ENCODE measurements at regions not wholly inside any gene's neighbourhood (a gene's known extent, or its start where the extent isn't known, plus 50 kb on each side); places are given as distances from the start of the nearest gene placed in this dataset.

DNA sequence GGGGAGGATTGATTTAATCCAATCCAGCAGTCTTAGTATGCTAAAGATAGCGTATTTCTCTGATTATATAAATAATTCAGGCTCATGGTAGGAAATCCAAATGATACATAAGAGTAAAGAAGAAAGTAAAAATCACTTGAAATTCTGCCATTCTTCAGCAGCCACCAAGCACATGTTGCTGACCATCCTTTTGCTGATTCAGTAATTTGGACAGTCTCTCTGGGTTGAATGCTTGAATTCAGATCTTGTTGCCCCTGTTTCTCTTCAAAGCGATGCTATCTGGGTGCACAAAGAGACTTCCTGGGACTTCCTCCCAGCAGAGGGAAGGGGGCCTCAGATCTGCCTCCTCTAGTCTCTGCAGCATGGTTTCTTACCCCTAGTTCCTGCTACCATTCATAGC lies 609.1 kb downstream of the UTRN start:
- no peak for DNase-seq (ENCODE audit: low spot score)
- TF ChIP-seq, protein P1, sequence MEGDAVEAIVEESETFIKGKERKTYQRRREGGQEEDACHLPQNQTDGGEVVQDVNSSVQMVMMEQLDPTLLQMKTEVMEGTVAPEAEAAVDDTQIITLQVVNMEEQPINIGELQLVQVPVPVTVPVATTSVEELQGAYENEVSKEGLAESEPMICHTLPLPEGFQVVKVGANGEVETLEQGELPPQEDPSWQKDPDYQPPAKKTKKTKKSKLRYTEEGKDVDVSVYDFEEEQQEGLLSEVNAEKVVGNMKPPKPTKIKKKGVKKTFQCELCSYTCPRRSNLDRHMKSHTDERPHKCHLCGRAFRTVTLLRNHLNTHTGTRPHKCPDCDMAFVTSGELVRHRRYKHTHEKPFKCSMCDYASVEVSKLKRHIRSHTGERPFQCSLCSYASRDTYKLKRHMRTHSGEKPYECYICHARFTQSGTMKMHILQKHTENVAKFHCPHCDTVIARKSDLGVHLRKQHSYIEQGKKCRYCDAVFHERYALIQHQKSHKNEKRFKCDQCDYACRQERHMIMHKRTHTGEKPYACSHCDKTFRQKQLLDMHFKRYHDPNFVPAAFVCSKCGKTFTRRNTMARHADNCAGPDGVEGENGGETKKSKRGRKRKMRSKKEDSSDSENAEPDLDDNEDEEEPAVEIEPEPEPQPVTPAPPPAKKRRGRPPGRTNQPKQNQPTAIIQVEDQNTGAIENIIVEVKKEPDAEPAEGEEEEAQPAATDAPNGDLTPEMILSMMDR (IDR thresholded peaks at IDR 0.05; ENCODE audit: extremely low read depth, missing control alignments) = no peak

GRCh38 chr6:144895313-144896278 lies 610.5 kb downstream of the UTRN start:
- TF ChIP-seq, protein P1 (IDR thresholded peaks at IDR 0.05; ENCODE audit: extremely low read depth, missing control alignments) = no peak
- no peak for DNase-seq (ENCODE audit: low spot score)

DNA sequence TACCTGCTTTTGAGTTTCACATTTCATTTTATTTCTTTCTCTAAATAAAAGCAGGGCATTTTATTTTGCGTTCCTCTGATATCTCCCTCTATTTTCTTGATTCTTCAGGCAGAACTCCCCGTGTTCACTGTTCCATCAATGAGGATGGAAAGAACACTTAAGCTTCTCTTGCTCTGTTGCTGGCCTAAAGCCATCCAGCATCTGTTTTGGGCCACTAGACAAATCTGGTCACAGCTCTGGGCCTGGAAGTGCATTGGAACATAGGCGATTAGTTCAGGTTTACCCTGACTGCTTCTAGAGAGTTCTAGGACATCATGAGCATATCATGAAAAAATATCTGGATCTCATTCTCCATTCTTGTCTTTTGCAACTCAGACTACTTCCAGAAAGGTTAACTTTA lies 611.2 kb downstream of the UTRN start:
- TF ChIP-seq, protein P1 (IDR thresholded peaks at IDR 0.05; ENCODE audit: extremely low read depth, missing control alignments) = no peak
- no peak for DNase-seq (ENCODE audit: low spot score)

- DNase-seq (ENCODE audit: low spot score) = no peak
- TF ChIP-seq, protein P1 (IDR thresholded peaks at IDR 0.05; ENCODE audit: extremely low read depth, missing control alignments) = no peak
Observed at GRCh38 chr6:144896871-144897270, 611.7 kb downstream of the UTRN start.

DNA sequence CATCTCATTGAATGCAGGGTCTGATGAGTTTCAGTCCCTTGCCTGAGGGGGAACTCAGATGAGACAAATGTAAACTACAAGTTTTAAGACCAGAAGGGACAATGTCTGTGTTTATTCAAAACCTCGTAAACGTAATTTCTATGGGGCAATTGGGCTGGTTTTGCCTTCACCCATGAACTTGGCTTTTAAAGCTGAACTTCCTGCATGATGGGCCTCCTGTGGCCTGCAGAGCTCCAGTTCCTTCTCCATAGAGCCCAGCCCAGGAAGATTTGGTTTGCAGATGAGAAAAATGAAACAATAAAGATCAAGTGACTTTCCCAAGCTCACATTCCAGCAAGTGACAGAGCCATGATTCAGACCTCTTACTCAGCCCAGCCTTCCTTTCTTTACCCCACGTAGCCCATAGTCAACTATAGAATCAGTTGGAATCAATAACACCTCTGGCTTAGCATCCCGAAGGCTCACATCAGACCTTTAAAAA lies 612.3 kb downstream of the UTRN start:
- DNase-seq (ENCODE audit: low spot score) = no peak
- TF ChIP-seq, protein P1 (IDR thresholded peaks at IDR 0.05; ENCODE audit: extremely low read depth, missing control alignments) = no peak

DNA sequence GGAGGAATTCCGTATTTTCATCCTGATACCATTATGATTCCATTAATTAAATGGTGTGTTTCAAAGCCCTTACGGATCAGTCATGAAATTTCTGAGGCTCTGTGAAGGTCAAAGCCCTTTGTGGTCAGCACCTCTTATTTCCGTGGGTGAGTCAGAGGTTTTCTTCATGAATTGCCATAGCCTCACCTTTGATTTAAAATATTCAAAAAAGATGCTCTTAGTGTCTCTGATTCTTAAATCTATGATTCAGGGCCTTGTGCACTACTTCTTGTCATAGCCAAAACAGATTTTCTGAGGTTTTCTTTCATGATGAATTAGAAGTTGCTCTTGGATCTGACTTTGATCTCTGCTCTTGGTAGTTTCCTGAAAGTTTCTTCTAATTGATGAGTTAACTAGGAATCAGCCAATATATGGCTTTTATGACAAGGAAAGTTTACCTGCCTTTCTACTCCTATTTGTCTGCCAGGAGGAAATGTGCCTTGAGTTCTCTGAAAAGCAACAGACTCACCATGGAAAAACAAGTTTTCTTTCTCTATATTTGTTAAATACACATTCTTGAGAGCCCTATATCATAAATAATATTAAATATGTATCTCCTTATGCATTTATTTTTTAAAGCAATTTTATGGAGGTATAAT lies 613.0 kb downstream of the UTRN start:
- TF ChIP-seq, protein P1 (IDR thresholded peaks at IDR 0.05; ENCODE audit: extremely low read depth, missing control alignments) = no peak
- DNase-seq (ENCODE audit: low spot score) = no peak

- no peak for DNase-seq (ENCODE audit: low spot score)
- TF ChIP-seq, protein P1 (IDR thresholded peaks at IDR 0.05; ENCODE audit: extremely low read depth, missing control alignments) = no peak
Observed at GRCh38 chr6:144898741-144899140, 613.6 kb downstream of the UTRN start.

All from GM20000 (cell line).